ENCODE measurements at regions not wholly inside any gene's neighbourhood (a gene's known extent, or its start where the extent isn't known, plus 50 kb on each side); places are given as distances from the start of the nearest gene placed in this dataset.
"Not testable (repeated sequence)": the region's sequence is repeated elsewhere in the genome, so short reads cannot be mapped to it uniquely, and the experiment has no call there.

GRCh38 chr16:52742608-52743170 is 195.7 kb upstream of the TOX3 start:
- H3K4me3 ChIP-seq, result no peak overlapping the region
- no peak for DNase-seq (ENCODE audit: low read depth, low spot score)
- no peak overlapping the region for H3K9ac ChIP-seq (ENCODE audit: insufficient read length)
- H3K36me3 ChIP-seq (ENCODE audit: insufficient read depth, low read length), result no peaks in the 10 kb centered on the region
- TF ChIP-seq EZH2 (IDR thresholded peaks at IDR 0.05), result no peak
- no peak for TF ChIP-seq FOXP2 (optimal IDR thresholded peaks at IDR 0.05; ENCODE audit: control extremely low read depth, extremely low read length, insufficient read depth)
- TF ChIP-seq POLR2AphosphoS5 (IDR thresholded peaks at IDR 0.05; ENCODE audit: borderline replicate concordance, low read depth, low read length), result no peak
- no peaks in the 10 kb centered on the region for H3K9me3 ChIP-seq (ENCODE audit: low read depth, low read length)
- H3K27ac ChIP-seq, result no peak overlapping the region

GRCh38 chr16:52742052-52742451 is 195.1 kb upstream of the TOX3 start:
- Histone ChIP-seq H3K27ac (no peak overlapping the region), H3K9ac (ENCODE audit: insufficient read length) (no peak overlapping the region), H3K9me3 (ENCODE audit: low read depth, low read length) (no peaks in the 10 kb centered on the region), H3K36me3 (ENCODE audit: insufficient read depth, low read length) (no peaks in the 10 kb centered on the region), H3K4me3 (no peak overlapping the region)
- no peak for DNase-seq (ENCODE audit: low read depth, low spot score)
- TF ChIP-seq EZH2 (IDR thresholded peaks at IDR 0.05), result no peak
- no peak for TF ChIP-seq FOXP2 (optimal IDR thresholded peaks at IDR 0.05; ENCODE audit: control extremely low read depth, extremely low read length, insufficient read depth)
- no peak for TF ChIP-seq POLR2AphosphoS5 (IDR thresholded peaks at IDR 0.05; ENCODE audit: borderline replicate concordance, low read depth, low read length)

- Histone ChIP-seq H3K4me3 (no peak overlapping the region), H3K36me3 (ENCODE audit: insufficient read depth, low read length) (no peaks in the 10 kb centered on the region), H3K9ac (ENCODE audit: insufficient read length) (no peak overlapping the region), H3K9me3 (ENCODE audit: low read depth, low read length) (no peaks in the 10 kb centered on the region), H3K27ac (no peak overlapping the region)
- TF ChIP-seq POLR2AphosphoS5 (IDR thresholded peaks at IDR 0.05; ENCODE audit: borderline replicate concordance, low read depth, low read length) (no peak), EZH2 (IDR thresholded peaks at IDR 0.05) (no peak), FOXP2 (optimal IDR thresholded peaks at IDR 0.05; ENCODE audit: control extremely low read depth, extremely low read length, insufficient read depth) (no peak)
- no peak for DNase-seq (ENCODE audit: low read depth, low spot score)
Observed at GRCh38 chr16:52741351-52741750, 194.4 kb upstream of the TOX3 start.

GRCh38 chr16:52740766-52741165 is 193.8 kb upstream of the TOX3 start:
- H3K27ac ChIP-seq, result no peak overlapping the region
- no peaks in the 10 kb centered on the region for H3K36me3 ChIP-seq (ENCODE audit: insufficient read depth, low read length)
- H3K9ac ChIP-seq (ENCODE audit: insufficient read length), result no peak overlapping the region
- no peak for TF ChIP-seq EZH2 (IDR thresholded peaks at IDR 0.05)
- TF ChIP-seq FOXP2 (optimal IDR thresholded peaks at IDR 0.05; ENCODE audit: control extremely low read depth, extremely low read length, insufficient read depth), result no peak
- H3K4me3 ChIP-seq, result no peak overlapping the region
- H3K9me3 ChIP-seq (ENCODE audit: low read depth, low read length), result no peaks in the 10 kb centered on the region
- no peak for DNase-seq (ENCODE audit: low read depth, low spot score)

GRCh38 chr16:52740333-52740732 is 193.4 kb upstream of the TOX3 start:
- TF ChIP-seq POLR2AphosphoS5 (IDR thresholded peaks at IDR 0.05; ENCODE audit: borderline replicate concordance, low read depth, low read length) (no peak), FOXP2 (optimal IDR thresholded peaks at IDR 0.05; ENCODE audit: control extremely low read depth, extremely low read length, insufficient read depth) (no peak), EZH2 (IDR thresholded peaks at IDR 0.05) (no peak)

GRCh38 chr16:52738992-52739391 is 192.0 kb upstream of the TOX3 start:
- not testable (repeated sequence) for H3K27ac ChIP-seq

More at GRCh38 chr16:52740333-52740732, 193.4 kb upstream of the TOX3 start:
- Histone ChIP-seq H3K9me3 (ENCODE audit: low read depth, low read length) (no peaks in the 10 kb centered on the region), H3K9ac (ENCODE audit: insufficient read length) (no peak overlapping the region), H3K27ac (no peak overlapping the region), H3K4me3 (no peak overlapping the region), H3K36me3 (ENCODE audit: insufficient read depth, low read length) (no peaks in the 10 kb centered on the region)
- DNase-seq (ENCODE audit: low read depth, low spot score), result no peak

GRCh38 chr16:52731219-52731875 is 184.4 kb upstream of the TOX3 start:
- Histone ChIP-seq H3K9ac (ENCODE audit: insufficient read length) (no peak overlapping the region), H3K36me3 (ENCODE audit: insufficient read depth, low read length) (no peaks in the 10 kb centered on the region), H3K4me3 (no peak overlapping the region), H3K27ac (no peak overlapping the region), H3K9me3 (ENCODE audit: low read depth, low read length) (no peaks in the 10 kb centered on the region)
- TF ChIP-seq EZH2 (IDR thresholded peaks at IDR 0.05) (no peak), POLR2AphosphoS5 (IDR thresholded peaks at IDR 0.05; ENCODE audit: borderline replicate concordance, low read depth, low read length) (no peak), FOXP2 (optimal IDR thresholded peaks at IDR 0.05; ENCODE audit: control extremely low read depth, extremely low read length, insufficient read depth) (no peak)
- DNase-seq (ENCODE audit: low read depth, low spot score), result no peak

More at GRCh38 chr16:52738992-52739391, 192.0 kb upstream of the TOX3 start:
- H3K9ac ChIP-seq (ENCODE audit: insufficient read length); H3K4me3 ChIP-seq; H3K36me3 ChIP-seq (ENCODE audit: insufficient read depth, low read length); H3K9me3 ChIP-seq (ENCODE audit: low read depth, low read length); DNase-seq (ENCODE audit: low read depth, low spot score): not testable (repeated sequence)

- H3K4me3 ChIP-seq, result no peak overlapping the region
- no peak overlapping the region for H3K9ac ChIP-seq (ENCODE audit: insufficient read length)
- TF ChIP-seq POLR2AphosphoS5 (IDR thresholded peaks at IDR 0.05; ENCODE audit: borderline replicate concordance, low read depth, low read length), result no peak
- no peak for TF ChIP-seq FOXP2 (optimal IDR thresholded peaks at IDR 0.05; ENCODE audit: control extremely low read depth, extremely low read length, insufficient read depth)
- no peak for TF ChIP-seq EZH2 (IDR thresholded peaks at IDR 0.05)
- no peak for DNase-seq (ENCODE audit: low read depth, low spot score)
- H3K27ac ChIP-seq, result no peak overlapping the region
- H3K9me3 ChIP-seq (ENCODE audit: low read depth, low read length), result no peaks in the 10 kb centered on the region
- H3K36me3 ChIP-seq (ENCODE audit: insufficient read depth, low read length), result no peaks in the 10 kb centered on the region
Observed at GRCh38 chr16:52729731-52730130, 182.8 kb upstream of the TOX3 start.

GRCh38 chr16:52727849-52728248 is 180.9 kb upstream of the TOX3 start:
- no peak for DNase-seq (ENCODE audit: low read depth, low spot score)
- Histone ChIP-seq H3K36me3 (ENCODE audit: insufficient read depth, low read length) (no peaks in the 10 kb centered on the region), H3K27ac (no peak overlapping the region), H3K9me3 (ENCODE audit: low read depth, low read length) (no peaks in the 10 kb centered on the region), H3K4me3 (no peak overlapping the region), H3K9ac (ENCODE audit: insufficient read length) (no peak overlapping the region)
- TF ChIP-seq FOXP2 (optimal IDR thresholded peaks at IDR 0.05; ENCODE audit: control extremely low read depth, extremely low read length, insufficient read depth) (no peak), EZH2 (IDR thresholded peaks at IDR 0.05) (no peak), POLR2AphosphoS5 (IDR thresholded peaks at IDR 0.05; ENCODE audit: borderline replicate concordance, low read depth, low read length) (no peak)
